ENCODE measurements at regions not wholly inside any gene's neighbourhood (a gene's known extent, or its start where the extent isn't known, plus 50 kb on each side); places are given as distances from the start of the nearest gene placed in this dataset.

GRCh38 chr12:83432176-83432719 lies 745.5 kb downstream of the TMTC2 start:
- TF ChIP-seq RAD21 (IDR thresholded peaks at IDR 0.05) (no peak), REST (IDR thresholded peaks at IDR 0.05) (no peak), MAX (IDR thresholded peaks at IDR 0.05) (no peak), CTCF (IDR thresholded peaks at IDR 0.05; ENCODE audit: low read depth, low read length, missing input control) (no peak), ZBTB33 (IDR thresholded peaks at IDR 0.05) (no peak), RXRA (IDR thresholded peaks at IDR 0.05) (no peak), JUND (IDR thresholded peaks at IDR 0.05) (no peak), ATF3 (IDR thresholded peaks at IDR 0.05) (no peak), TAF1 (conservative IDR thresholded peaks at IDR 0.05) (no peak), YY1 (IDR thresholded peaks at IDR 0.05) (no peak), SP1 (IDR thresholded peaks at IDR 0.05) (no peak)
